Activated naive CD4-positive, alpha-beta T cell treated with anti-CD3 and anti-CD28 coated beads, Interleukin-2, amount 50 U/mL, for 72 hours (primary cell): ENCODE measurements at regions not wholly inside any gene's neighbourhood (a gene's known extent, or its start where the extent isn't known, plus 50 kb on each side); places are given as distances from the start of the nearest gene placed in this dataset.

Experiments
- ATAC-seq, 2 donors: fragments of 150-1000 bp; cut with Tn5 transposase; 2 replicates each; pipeline ENCODE4 v1.10.0; 2021; ENCODE audit warnings: mild to moderate bottlenecking in 2 of 2, moderate library complexity in 2 of 2
- DNase-seq, 2 donors: peaks; one replicate each; pipeline ENCODE4 v3.0.0; 2021 to 2022; ENCODE audit warnings: low spot score in 2 of 2
- H3K27ac Mint-ChIP-seq, 2 donors: one replicate each; pipeline ENCODE4 v1.8.0; 2022; ENCODE audit warnings: mild to moderate bottlenecking in 2 of 2, mixed read lengths in 2 of 2
- H3K36me3 Mint-ChIP-seq, 2 donors: one replicate each; pipeline ENCODE4 v1.8.0; 2022; ENCODE audit warnings: mixed read lengths in 2 of 2
- H3K9me3 Mint-ChIP-seq, 2 donors: one replicate each; pipeline ENCODE4 v1.8.0; 2022; ENCODE audit warnings: mixed read lengths in 2 of 2

DNA sequence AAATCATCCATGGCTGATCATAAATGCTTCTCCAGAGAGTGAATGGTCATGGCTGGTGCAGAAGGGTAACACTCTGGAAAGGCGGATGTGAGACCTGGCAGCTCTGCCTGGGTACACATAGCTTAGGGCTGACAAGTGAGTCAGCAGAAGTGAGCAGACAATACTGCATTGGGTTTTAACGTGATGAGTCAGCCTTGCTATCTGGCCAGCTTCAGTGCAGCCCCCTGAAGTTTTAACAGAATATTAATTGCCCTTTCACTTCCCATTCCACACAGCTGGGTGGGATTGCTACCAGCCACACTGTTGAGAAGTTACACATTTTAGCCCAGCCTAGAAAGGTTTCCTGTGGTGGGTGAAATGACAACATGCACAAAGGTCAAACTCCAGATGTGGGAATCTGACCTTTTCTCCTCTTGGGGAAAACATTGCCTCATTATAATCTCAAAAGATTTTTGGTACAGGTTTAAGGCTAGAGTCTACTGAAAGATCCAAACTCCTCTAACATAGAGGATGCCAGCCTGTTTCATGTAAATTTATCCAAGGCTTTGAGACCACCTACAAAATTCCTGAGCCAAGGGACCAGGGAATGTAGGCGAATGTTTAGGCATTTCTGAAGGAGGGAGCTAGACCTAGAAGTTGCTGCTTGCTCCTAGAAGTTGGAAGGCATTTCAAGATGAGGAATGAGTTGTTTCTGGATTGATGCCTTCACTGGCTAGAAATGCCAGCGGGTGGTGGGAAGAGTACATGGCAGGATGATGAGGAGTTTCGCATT is 230.3 kb upstream of the PGRMC2 start:
- peak; percentile 63 to 80 for ATAC-seq
- Mint-ChIP-seq H3K27ac (peak overlapping the region in 1 of 2 donors; percentile 56), H3K36me3 (peaks cover 5 to 8% of the 10 kb centered on the region in 2 donors), H3K9me3 (peaks cover 4 to 6% of the 10 kb centered on the region in 2 donors)
- DNase-seq, result no peak

DNA sequence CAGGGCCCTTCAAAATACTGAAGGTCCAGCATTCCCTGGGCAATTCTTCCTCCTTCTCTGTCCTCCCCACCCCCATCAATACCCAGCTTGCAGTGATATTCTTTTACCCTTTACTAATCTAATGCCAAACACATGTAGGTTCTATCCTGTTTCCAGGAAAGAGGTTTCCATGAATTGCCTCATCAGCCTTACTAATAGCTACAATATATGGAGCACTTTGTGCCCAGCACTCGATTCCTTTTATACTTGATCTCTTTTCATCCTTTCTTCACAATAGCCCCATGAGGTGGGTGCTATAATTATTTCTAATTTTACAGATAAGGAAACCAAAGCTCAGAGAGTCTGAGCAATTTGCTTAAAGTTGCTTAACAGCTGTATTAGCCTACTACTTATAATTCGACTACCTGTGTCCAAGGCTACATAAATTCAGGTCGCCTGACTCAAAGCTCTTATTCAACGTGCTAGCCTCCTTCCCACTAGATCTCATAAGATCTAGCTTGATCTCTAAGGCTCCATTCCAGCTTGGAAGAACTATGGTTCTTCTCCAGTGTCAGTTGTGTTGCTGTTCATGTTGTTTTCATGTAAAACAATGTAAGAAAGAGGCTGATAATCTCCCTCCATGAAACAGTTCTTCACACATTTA is 229.6 kb upstream of the PGRMC2 start:
- peaks cover 5 to 13% of the 10 kb centered on the region in 2 donors for H3K36me3 Mint-ChIP-seq
- ATAC-seq, result no peak
- H3K27ac Mint-ChIP-seq, result peak overlapping the region in 1 of 2 donors; percentile 25
- DNase-seq, result no peak
- H3K9me3 Mint-ChIP-seq, result peaks cover 4 to 11% of the 10 kb centered on the region in 2 donors

DNA sequence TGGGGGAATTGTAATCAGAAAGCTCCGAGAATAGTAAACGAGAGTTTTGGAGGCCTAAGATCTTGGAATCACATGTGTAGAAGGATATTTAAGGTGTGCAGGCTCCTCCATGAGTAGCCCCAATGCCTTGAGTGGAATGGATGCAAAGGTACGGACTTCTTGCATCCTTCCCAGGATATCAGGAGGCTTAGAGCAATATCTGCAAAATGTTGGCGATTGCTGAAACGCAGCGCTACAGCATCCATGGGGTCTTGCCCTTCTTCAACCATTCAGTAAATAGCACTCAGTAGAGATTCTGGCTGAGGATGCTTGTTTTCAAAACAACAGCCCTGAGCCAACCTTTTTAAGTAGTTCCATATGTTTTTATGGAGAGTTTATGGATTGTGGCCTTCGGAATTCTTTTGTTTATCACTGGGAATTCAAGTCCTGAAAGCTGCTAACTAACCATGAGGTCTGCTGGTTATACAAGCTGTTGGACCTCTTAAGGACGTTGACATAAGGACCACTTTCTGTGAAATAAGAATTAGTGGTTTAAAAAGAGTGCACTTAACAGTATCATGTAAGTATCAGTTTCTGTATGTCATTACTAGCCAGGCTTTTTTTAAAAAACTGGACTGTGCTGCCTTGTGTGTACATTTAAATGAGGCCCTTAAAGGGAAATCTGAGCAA is 228.8 kb upstream of the PGRMC2 start:
- ATAC-seq (no peak), DNase-seq (no peak)
- Mint-ChIP-seq H3K9me3 (peaks cover 4 to 11% of the 10 kb centered on the region in 2 donors), H3K36me3 (peaks cover 5 to 13% of the 10 kb centered on the region in 2 donors), H3K27ac (no peak overlapping the region)

DNA sequence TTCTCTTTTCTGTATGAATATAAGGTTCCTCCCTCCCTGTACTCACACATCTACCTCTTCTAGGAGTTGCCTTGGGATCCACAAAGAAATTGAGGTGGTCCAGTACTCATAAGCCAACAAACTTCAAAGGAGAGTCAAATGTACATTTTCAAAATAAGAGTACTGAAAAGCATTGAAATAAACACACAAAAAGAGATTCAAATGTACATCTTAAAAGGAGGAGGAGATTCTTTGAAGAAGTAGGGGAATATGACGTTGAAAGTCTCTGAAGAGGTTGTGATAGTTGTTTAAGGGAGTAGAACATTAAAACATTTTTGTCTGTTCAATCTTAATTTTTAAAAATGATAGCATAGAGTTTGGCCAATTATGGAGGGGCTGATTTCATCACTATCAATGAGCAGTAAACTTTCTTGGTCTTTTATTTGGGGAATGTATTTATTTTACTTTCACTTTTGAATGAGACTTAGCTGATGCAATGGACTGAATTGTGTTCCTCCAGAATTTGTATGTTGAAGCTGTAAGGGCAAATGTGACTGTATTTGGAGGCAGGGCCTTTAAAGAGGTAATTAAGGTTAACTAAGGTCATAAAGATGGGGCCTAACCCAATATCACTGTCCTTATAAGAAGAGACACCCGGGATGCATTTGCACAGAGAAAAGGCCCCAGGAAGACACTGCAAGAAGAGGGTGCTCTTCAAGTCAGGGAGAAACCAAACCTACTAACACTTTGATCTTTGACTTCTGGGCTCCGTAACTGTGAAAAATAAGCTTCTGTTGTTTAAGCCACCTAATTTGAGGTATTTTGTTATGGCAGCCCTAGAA is 226.3 kb upstream of the PGRMC2 start:
- Mint-ChIP-seq H3K36me3 (peaks cover 5 to 13% of the 10 kb centered on the region in 2 donors), H3K9me3 (peaks cover 4 to 11% of the 10 kb centered on the region in 2 donors), H3K27ac (peak overlapping the region; percentile 77 to 81)
- DNase-seq (no peak), ATAC-seq (peak; percentile 44 to 61)

DNA sequence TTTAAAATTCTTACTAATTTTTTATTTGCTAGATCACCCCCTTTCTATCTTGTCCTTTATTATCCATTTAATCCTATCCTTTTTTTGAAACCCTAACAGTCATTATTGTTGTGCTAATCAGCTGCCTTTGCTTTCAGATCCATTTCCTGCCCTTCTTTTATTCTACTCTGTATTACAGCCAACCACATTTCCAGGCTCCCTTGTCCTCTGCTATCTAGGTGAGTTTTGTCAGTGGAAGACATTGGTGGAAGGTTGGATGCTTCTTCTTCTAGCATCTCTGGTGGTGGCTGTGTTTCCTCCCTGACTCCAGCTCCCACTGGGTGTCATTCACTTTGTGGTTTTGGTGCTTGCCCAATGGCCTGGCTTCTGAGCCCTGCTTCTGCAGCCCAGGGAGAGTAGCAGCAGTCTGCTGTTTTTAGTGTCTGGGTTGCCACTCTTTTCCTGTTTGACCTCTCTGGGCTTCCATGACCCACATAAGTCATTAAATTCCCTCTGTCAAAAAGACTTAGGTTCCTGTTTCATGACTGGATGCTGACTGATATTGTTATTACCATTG is 225.2 kb upstream of the PGRMC2 start:
- no peak for ATAC-seq
- peaks cover 4 to 11% of the 10 kb centered on the region in 2 donors for H3K9me3 Mint-ChIP-seq

DNA sequence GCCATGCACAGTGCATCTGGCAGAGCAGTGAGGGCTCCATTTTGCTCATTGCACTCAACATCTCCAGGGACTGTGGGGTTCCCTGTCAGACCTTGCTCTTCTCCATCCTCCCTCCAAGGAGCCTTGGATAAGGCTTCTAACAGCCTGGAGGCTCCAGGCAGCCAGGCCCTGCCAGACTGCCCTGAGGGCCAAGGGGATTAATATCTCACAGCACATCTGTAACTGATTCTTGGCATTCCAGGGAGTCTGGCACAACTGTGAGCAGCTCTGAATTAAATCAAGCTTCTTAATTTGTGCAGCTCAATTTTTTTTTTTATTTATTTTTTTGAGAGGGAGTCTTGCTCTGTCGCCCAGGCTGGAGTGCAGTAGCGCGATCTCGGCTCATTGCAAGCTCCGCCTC is 224.5 kb upstream of the PGRMC2 start:
- no peak for DNase-seq
- H3K27ac Mint-ChIP-seq, result no peak overlapping the region
- peaks cover 4 to 11% of the 10 kb centered on the region in 2 donors for H3K9me3 Mint-ChIP-seq
- peaks cover 5 to 13% of the 10 kb centered on the region in 2 donors for H3K36me3 Mint-ChIP-seq
- no peak for ATAC-seq

More for the DNA sequence above, 225.2 kb upstream of the PGRMC2 start:
- DNase-seq, result no peak
- peaks cover 5 to 13% of the 10 kb centered on the region in 2 donors for H3K36me3 Mint-ChIP-seq
- no peak overlapping the region for H3K27ac Mint-ChIP-seq

DNA sequence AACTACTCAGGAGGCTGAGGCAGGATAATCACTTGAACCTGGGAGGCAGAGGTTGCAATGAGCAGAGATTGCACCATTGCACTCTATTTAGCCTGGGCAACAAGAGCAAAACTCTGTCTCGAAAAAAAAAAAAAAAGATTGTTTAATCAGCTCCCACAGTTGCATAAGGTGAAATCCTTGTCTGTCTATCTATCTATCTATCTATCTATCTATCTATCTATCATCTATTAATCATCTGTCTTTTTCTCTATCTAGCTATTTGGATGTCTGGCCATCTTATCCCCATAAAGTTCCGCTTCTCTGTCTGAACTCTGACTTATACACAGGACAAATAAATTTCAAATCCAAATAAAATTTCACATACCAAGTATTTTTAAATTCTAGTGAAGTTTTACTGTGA is 223.2 kb upstream of the PGRMC2 start:
- Mint-ChIP-seq H3K9me3 (peaks cover 4 to 11% of the 10 kb centered on the region in 2 donors), H3K27ac (no peak overlapping the region), H3K36me3 (peaks cover 5 to 13% of the 10 kb centered on the region in 2 donors)
- ATAC-seq (no peak), DNase-seq (no peak)

DNA sequence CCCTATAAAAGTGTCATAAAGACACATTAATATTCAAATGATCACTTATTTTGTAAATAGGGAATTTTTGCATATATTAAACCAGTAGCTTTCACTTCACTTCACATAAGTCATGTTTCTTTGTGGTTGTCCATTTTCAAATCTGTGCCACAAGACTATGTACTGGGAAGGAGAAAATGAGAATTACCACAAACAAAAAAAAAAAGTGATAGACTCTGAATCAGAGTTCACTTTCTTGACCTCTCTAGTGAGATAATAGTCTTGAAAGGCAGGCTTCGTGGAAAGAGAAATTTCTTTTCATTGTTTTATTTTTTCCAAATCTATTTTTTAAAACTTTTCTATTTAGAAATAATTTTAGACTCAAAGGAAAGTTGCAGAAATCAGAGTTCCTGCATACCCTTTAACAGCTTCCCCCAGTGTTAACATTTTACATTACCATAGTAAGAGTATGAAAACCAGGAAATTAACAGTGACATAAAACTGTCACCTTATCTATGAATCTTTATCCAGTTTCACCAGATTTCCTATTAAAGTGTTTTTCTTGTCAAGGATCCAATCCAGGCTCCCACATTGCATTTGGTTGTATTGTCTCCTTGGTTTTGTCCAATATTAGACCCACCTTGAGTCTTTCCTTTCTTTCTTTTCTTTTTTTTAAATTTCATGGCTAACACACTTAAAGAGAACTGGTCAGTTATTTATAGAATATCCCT is 215.4 kb upstream of the PGRMC2 start:
- peaks cover 8 to 23% of the 10 kb centered on the region in 2 donors for H3K36me3 Mint-ChIP-seq
- ATAC-seq (no peak), DNase-seq (no peak)
- peaks cover 14 to 18% of the 10 kb centered on the region in 2 donors for H3K9me3 Mint-ChIP-seq
- no peak overlapping the region for H3K27ac Mint-ChIP-seq

DNA sequence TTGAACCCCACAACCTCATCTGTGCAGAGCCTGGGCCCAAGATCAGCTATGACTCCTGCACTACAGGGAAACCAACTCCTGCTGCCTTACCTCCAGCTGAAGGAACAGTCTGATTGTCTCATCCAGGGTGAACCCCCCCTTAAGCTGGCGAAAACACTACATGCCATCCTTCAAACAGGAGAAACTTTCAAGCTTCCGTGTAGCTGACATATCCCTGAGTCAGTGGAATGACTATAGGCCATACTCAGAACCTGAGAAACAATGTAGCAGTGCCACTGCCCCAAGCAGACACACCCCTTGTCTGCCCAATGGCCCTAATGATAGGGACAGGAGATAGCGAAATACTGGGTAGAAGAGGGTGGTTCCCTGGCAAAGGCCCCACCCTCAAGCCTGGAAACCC is 213.6 kb upstream of the PGRMC2 start:
- Mint-ChIP-seq H3K9me3 (peaks cover 21 to 26% of the 10 kb centered on the region in 2 donors), H3K36me3 (peaks cover 12 to 31% of the 10 kb centered on the region in 2 donors), H3K27ac (no peak overlapping the region)
- DNase-seq (no peak), ATAC-seq (no peak)

DNA sequence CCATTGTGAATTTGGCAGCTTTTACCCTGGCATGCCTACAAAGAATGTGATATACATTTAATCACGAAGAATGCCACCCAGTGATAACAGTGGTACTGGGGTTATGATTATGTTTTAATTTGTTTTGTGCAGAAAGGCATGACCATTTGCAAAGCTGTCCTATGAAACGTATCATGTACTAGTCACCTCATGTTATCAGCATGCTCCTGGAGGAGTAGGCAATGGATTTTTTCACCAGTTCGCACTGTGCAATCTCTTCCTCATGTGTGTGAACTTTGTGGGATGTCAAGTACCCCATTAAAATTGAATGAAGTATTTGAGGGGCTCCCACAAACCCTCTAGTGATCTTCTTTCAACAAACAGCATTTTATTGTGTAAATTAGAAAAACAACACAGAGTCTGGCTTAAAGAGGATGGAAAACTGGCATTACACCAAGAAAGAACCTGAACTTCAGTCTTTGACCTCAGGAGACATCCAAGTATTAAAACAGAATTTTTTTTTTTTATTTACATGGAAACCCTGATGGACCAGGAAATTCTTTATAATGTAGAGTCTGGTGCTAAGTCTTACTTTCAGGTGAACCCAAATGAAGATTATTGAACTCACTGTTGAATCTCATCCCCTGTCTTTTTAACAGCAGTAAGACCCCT is 200.6 kb upstream of the PGRMC2 start:
- H3K9me3 Mint-ChIP-seq, result peaks cover 5 to 15% of the 10 kb centered on the region in 2 donors
- no peak for ATAC-seq
- no peak overlapping the region for H3K27ac Mint-ChIP-seq
- DNase-seq, result no peak
- peaks cover 0 to 12% of the 10 kb centered on the region in 2 donors for H3K36me3 Mint-ChIP-seq

DNA sequence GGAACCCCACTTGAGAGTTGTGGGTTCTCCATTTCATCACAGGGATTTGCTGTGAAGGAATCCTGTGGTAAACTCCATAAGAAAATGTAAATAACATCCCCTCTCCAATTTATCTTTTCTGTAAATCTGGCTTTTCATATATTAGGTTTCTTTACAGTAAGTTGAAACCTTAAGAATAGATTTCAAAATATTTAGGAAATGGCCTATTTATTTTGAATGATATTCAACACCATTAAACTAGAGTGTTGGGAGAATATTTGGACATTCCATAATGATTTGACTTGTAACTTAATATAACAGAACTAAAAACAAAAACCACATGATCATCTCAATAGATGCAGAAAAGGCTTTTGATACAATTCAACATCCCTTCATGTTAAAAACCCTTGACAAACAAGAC is 197.3 kb upstream of the PGRMC2 start:
- no peak overlapping the region for H3K27ac Mint-ChIP-seq

DNA sequence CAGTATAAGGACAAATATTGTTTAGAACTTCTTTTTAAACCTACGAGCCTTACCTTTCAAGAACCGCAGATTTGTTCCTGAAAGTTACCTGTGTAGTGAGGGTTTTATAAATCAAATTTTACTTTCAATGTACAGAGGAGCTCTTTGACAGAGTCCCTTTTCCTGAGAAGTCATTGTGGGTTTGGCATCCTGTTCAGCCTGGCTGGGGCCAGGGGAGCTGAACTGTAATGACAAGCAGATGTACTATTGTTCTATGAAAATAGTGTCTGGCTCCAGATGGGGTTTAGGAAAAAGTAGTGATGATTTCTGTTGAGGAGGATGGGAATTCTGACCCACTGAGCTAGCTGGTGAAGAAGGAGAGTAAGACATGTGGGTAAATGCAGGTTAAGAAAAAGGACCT is 196.2 kb upstream of the PGRMC2 start:
- H3K27ac Mint-ChIP-seq, result peak overlapping the region in 1 of 2 donors; percentile 10
- peaks cover 0 to 15% of the 10 kb centered on the region in 2 donors for H3K9me3 Mint-ChIP-seq
- peaks cover 0 to 7% of the 10 kb centered on the region in 2 donors for H3K36me3 Mint-ChIP-seq
- ATAC-seq (no peak), DNase-seq (no peak)

More for the DNA sequence above, 197.3 kb upstream of the PGRMC2 start:
- Mint-ChIP-seq H3K36me3 (peaks cover 0 to 7% of the 10 kb centered on the region in 2 donors), H3K9me3 (peaks cover 0 to 15% of the 10 kb centered on the region in 2 donors)
- DNase-seq (no peak), ATAC-seq (no peak)

DNA sequence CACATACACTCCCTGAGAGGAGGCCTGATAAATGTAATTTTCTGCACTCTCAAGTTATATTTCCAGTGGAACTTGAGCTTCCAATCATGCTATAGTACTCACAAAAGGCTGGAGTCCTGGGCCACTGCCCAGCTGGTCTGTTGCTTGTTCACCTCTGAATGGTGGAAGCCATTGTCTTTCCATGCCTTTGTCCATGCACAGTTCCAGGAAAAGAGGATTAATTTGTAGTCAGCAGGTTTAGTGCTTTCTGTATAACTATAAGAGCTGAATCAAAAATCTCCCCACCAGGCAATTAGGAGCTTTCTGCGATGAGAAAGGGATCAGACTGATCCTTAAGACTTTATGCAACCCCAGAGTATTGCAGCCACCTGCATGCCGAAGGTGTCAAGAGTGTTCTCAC is 195.4 kb upstream of the PGRMC2 start:
- Mint-ChIP-seq H3K27ac (no peak overlapping the region), H3K36me3 (peaks cover 0 to 7% of the 10 kb centered on the region in 2 donors), H3K9me3 (peaks cover 0 to 15% of the 10 kb centered on the region in 2 donors)
- no peak for ATAC-seq
- no peak for DNase-seq

DNA sequence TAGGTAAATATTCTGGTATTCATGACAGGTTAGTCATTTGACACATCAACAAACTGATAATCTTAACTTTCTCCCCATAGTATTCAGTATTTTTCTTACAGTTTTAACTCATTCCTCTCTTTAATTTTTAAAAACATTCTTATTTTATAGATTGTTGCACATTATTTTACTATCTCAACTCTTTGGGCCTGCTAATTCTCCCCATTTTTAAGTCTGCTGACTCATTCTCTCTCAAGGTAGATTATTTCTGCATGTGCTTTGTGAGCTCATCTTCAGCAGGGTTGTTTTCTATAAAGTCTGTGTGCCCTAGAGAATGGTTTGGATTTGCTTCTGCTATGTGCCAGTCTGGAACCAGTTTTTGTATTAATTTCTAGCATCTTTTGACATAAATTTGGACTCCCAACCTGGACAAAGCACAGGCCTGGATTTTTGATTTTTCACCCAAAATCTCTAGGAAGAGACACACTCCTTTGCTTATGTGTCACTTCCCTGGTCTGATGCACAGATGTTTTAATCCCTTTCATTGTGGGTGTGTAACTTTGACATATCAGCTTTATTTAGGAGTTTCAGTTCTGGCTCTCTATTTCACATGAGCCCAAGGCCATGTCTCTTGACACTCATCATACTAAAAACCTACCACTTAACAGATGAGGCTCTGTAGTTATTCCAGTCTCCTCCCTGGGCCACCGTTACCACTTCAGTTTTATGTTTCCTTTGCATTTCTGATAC is 194.3 kb upstream of the PGRMC2 start:
- ATAC-seq (no peak), DNase-seq (no peak)
- H3K27ac Mint-ChIP-seq, result no peak overlapping the region
- H3K36me3 Mint-ChIP-seq, result peaks cover 0 to 7% of the 10 kb centered on the region in 2 donors
- H3K9me3 Mint-ChIP-seq, result peaks cover 0 to 15% of the 10 kb centered on the region in 2 donors
